ENCODE measurements at regions not wholly inside any gene's neighbourhood (a gene's known extent, or its start where the extent isn't known, plus 50 kb on each side); places are given as distances from the start of the nearest gene placed in this dataset.

GRCh38 chr4:107269175-107269574, 233.1 kb upstream of the DKK2 start:
- DNase-seq (no peak), ATAC-seq (peak; percentile 26)
- POLR2A ChIA-PET, result no interaction called here
- Mint-ChIP-seq H3K36me3 (no peaks in the 10 kb centered on the region), H3K27ac (no peak overlapping the region), H3K4me1 (no peaks in the 10 kb centered on the region), H3K9me3 (peaks cover 0 to 3% (median 0%) of the 10 kb centered on the region in 11 donors), H3K27me3 (peaks cover 0 to 8% (median 4%) of the 10 kb centered on the region in 5 donors), H3K4me3 (no peak overlapping the region)
- no peaks in the 10 kb centered on the region for H3K9me3 ChIP-seq (ENCODE audit: control insufficient read depth in 2 of 3, low read length in 3 of 3)
- CTCF ChIA-PET, result no interaction called here
- intact Hi-C loops (cut with micrococcal nuclease), result no loop called here
- no peaks in the 10 kb centered on the region for H3K4me1 ChIP-seq (ENCODE audit: control insufficient read depth in 2 of 2, insufficient read depth in 2 of 2, low read length in 2 of 2)
- H3K27ac ChIP-seq (ENCODE audit: low read depth, low read length), result no peak overlapping the region
- H3K27me3 ChIP-seq (ENCODE audit: control insufficient read depth in 2 of 2, insufficient read depth in 2 of 2, low read length in 2 of 2), result no peaks in the 10 kb centered on the region
- no peaks in the 10 kb centered on the region for H3K36me3 ChIP-seq (ENCODE audit: control insufficient read depth in 2 of 3, insufficient read depth in 3 of 3, low read length in 3 of 3)
- H3K4me3 ChIP-seq (ENCODE audit: low read length), result no peak overlapping the region

DNA sequence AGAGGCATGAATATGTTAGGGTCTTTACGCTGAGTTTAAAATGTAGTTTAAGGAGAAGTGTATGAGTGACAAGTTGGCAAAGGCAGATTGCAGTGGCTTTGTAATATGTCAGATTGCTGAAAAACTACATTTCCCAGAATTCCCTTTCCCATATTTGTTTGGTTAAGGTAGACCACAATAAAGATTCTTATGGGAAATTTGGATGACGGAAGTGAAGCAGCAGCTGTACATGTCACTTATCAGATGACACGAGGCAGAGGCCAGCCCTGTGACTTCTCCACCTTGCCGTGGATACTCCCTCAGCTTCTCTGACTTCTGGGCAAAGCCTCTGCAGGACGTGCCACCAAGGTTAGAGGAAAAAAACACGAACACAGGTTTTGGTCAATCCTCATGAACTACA, 229.7 kb upstream of the DKK2 start:
- no peak overlapping the region for H3K4me3 Mint-ChIP-seq
- no peaks in the 10 kb centered on the region for H3K36me3 ChIP-seq (ENCODE audit: control insufficient read depth in 2 of 3, insufficient read depth in 3 of 3, low read length in 3 of 3)
- H3K9me3 ChIP-seq (ENCODE audit: control insufficient read depth in 2 of 3, low read length in 3 of 3), result no peaks in the 10 kb centered on the region
- H3K36me3 Mint-ChIP-seq, result no peaks in the 10 kb centered on the region
- ChIA-PET POLR2A (no interaction called here), CTCF (no interaction called here)
- H3K4me1 ChIP-seq (ENCODE audit: control insufficient read depth in 2 of 2, insufficient read depth in 2 of 2, low read length in 2 of 2), result no peaks in the 10 kb centered on the region
- H3K9me3 Mint-ChIP-seq, result peaks cover 0 to 3% (median 0%) of the 10 kb centered on the region in 11 donors
- no peaks in the 10 kb centered on the region for H3K4me1 Mint-ChIP-seq
- no peak for ATAC-seq
- DNase-seq, result no peak
- peaks cover 0 to 16% (median 0%) of the 10 kb centered on the region in 5 donors for H3K27me3 Mint-ChIP-seq
- intact Hi-C loops (cut with micrococcal nuclease), result no loop called here
- H3K27me3 ChIP-seq (ENCODE audit: control insufficient read depth in 2 of 2, insufficient read depth in 2 of 2, low read length in 2 of 2), result no peaks in the 10 kb centered on the region
- H3K4me3 ChIP-seq (ENCODE audit: low read length), result no peak overlapping the region
- H3K27ac Mint-ChIP-seq, result no peak overlapping the region
- H3K27ac ChIP-seq (ENCODE audit: low read depth, low read length), result no peak overlapping the region

DNA sequence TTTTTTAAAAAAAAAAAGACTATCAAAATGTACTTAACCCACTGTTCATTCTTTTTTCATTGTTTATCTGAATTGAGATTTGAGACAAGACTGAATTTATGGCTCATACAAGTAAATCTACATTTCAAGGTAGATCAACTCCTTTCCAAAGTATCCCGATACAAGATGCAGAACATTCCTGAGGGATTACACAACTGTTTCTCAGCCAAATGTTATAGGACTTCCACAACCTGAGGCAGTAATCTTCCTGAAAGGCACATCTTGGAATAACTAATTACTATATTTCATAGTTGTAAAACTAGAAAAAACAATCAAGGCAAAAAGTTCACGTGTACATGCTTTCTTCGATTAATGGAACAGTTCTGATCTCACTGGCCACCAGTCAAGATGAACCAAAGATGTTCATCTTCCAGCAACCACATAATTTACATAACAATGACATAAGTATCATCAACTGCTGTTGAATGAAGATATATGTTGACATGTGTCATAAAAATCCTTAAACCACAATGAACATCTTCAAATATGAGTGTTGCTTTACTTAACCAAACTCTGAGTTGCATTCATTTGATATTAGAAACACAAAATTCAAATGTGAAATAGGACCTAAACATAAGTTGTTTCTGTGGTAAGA, 225.2 kb upstream of the DKK2 start:
- no peaks in the 10 kb centered on the region for H3K36me3 Mint-ChIP-seq
- no peak overlapping the region for H3K27ac ChIP-seq (ENCODE audit: low read depth, low read length)
- H3K27ac Mint-ChIP-seq, result no peak overlapping the region
- H3K9me3 ChIP-seq (ENCODE audit: control insufficient read depth in 2 of 3, low read length in 3 of 3), result no peaks in the 10 kb centered on the region
- no peaks in the 10 kb centered on the region for H3K4me1 ChIP-seq (ENCODE audit: control insufficient read depth in 2 of 2, insufficient read depth in 2 of 2, low read length in 2 of 2)
- H3K36me3 ChIP-seq (ENCODE audit: control insufficient read depth in 2 of 3, insufficient read depth in 3 of 3, low read length in 3 of 3), result no peaks in the 10 kb centered on the region
- ATAC-seq, result no peak
- H3K4me3 Mint-ChIP-seq, result no peak overlapping the region
- H3K9me3 Mint-ChIP-seq, result peaks cover 0 to 1% (median 0%) of the 10 kb centered on the region in 11 donors
- POLR2A ChIA-PET, result no interaction called here
- peaks cover 0 to 20% (median 8%) of the 10 kb centered on the region in 5 donors for H3K27me3 Mint-ChIP-seq
- no peaks in the 10 kb centered on the region for H3K27me3 ChIP-seq (ENCODE audit: control insufficient read depth in 2 of 2, insufficient read depth in 2 of 2, low read length in 2 of 2)
- H3K4me3 ChIP-seq (ENCODE audit: low read length), result no peak overlapping the region
- no peaks in the 10 kb centered on the region for H3K4me1 Mint-ChIP-seq
- intact Hi-C loops (cut with micrococcal nuclease), result no loop called here
- no peak for DNase-seq
- CTCF ChIA-PET, result no interaction called here

- H3K4me1 Mint-ChIP-seq, result no peaks in the 10 kb centered on the region
- no peak overlapping the region for H3K4me3 Mint-ChIP-seq
- Histone ChIP-seq H3K27ac (ENCODE audit: low read depth, low read length) (no peak overlapping the region), H3K9me3 (ENCODE audit: control insufficient read depth in 2 of 3, low read length in 3 of 3) (no peaks in the 10 kb centered on the region), H3K36me3 (ENCODE audit: control insufficient read depth in 2 of 3, insufficient read depth in 3 of 3, low read length in 3 of 3) (no peaks in the 10 kb centered on the region), H3K4me1 (ENCODE audit: control insufficient read depth in 2 of 2, insufficient read depth in 2 of 2, low read length in 2 of 2) (no peaks in the 10 kb centered on the region), H3K27me3 (ENCODE audit: control insufficient read depth in 2 of 2, insufficient read depth in 2 of 2, low read length in 2 of 2) (no peaks in the 10 kb centered on the region), H3K4me3 (ENCODE audit: low read length) (no peak overlapping the region)
- ChIA-PET POLR2A (no interaction called here), CTCF (no interaction called here)
- H3K27me3 Mint-ChIP-seq, result peaks cover 0 to 27% (median 8%) of the 10 kb centered on the region in 5 donors
- H3K9me3 Mint-ChIP-seq, result peaks cover 0 to 1% (median 0%) of the 10 kb centered on the region in 11 donors
- H3K36me3 Mint-ChIP-seq, result no peaks in the 10 kb centered on the region
- DNase-seq (no peak), ATAC-seq (no peak)
- intact Hi-C loops (cut with micrococcal nuclease), result no loop called here
- no peak overlapping the region for H3K27ac Mint-ChIP-seq
Observed at GRCh38 chr4:107258359-107258758, 222.2 kb upstream of the DKK2 start.

DNA sequence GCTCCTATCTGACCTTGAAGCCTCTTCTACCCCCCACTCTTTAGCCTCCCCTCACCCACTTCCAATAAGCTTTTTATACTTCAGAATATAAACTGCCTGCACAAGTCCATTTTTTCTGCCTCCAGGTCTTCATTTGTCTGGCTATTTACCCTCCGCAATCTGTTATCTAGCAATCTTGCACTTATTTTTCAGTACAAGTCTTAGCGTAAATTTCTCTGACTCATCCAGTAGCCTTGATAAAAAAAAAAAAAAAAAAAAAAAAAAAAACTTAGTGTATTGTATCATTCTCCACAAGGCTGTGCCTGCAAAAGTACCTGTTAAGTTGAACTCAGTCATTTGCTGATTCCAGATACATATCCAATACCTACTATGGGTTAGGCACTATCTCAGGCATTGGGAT, 219.5 kb upstream of the DKK2 start:
- ATAC-seq, result no peak
- H3K4me3 ChIP-seq (ENCODE audit: low read length), result no peak overlapping the region
- no peaks in the 10 kb centered on the region for H3K9me3 ChIP-seq (ENCODE audit: control insufficient read depth in 2 of 3, low read length in 3 of 3)
- Mint-ChIP-seq H3K4me3 (no peak overlapping the region), H3K27ac (no peak overlapping the region), H3K9me3 (no peaks in the 10 kb centered on the region), H3K4me1 (no peaks in the 10 kb centered on the region), H3K27me3 (peaks cover 0 to 24% (median 4%) of the 10 kb centered on the region in 5 donors), H3K36me3 (no peaks in the 10 kb centered on the region)
- CTCF ChIA-PET, result no interaction called here
- H3K27ac ChIP-seq (ENCODE audit: low read depth, low read length), result no peak overlapping the region
- no peak for DNase-seq
- POLR2A ChIA-PET, result no interaction called here
- no peaks in the 10 kb centered on the region for H3K36me3 ChIP-seq (ENCODE audit: control insufficient read depth in 2 of 3, insufficient read depth in 3 of 3, low read length in 3 of 3)
- no peaks in the 10 kb centered on the region for H3K4me1 ChIP-seq (ENCODE audit: control insufficient read depth in 2 of 2, insufficient read depth in 2 of 2, low read length in 2 of 2)
- intact Hi-C loops (cut with micrococcal nuclease), result no loop called here
- H3K27me3 ChIP-seq (ENCODE audit: control insufficient read depth in 2 of 2, insufficient read depth in 2 of 2, low read length in 2 of 2), result no peaks in the 10 kb centered on the region

DNA sequence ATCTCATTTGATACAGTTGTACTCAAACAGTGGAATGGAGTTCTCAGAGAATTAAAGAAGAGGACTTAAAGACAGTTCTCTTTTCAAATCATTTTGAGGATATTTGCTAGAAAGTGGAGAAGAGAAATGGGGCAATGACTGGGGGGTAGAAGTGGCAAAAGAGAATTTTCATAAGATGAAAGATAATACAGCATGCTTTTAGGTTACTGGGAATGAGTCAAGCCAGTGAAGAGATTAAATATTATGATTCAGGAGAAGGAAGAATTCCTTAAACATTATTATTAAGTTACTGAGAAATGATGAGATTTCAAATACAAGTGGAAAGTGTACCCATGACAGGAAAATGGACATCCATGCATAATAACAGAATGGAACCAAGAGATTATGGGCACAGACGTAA, 219.0 kb upstream of the DKK2 start:
- no peak for DNase-seq
- Histone ChIP-seq H3K36me3 (ENCODE audit: control insufficient read depth in 2 of 3, insufficient read depth in 3 of 3, low read length in 3 of 3) (no peaks in the 10 kb centered on the region), H3K27me3 (ENCODE audit: control insufficient read depth in 2 of 2, insufficient read depth in 2 of 2, low read length in 2 of 2) (no peaks in the 10 kb centered on the region), H3K4me3 (ENCODE audit: low read length) (no peak overlapping the region), H3K4me1 (ENCODE audit: control insufficient read depth in 2 of 2, insufficient read depth in 2 of 2, low read length in 2 of 2) (no peaks in the 10 kb centered on the region), H3K9me3 (ENCODE audit: control insufficient read depth in 2 of 3, low read length in 3 of 3) (no peaks in the 10 kb centered on the region), H3K27ac (ENCODE audit: low read depth, low read length) (no peak overlapping the region)
- peaks cover 0 to 20% (median 1%) of the 10 kb centered on the region in 5 donors for H3K27me3 Mint-ChIP-seq
- no peak overlapping the region for H3K27ac Mint-ChIP-seq
- H3K36me3 Mint-ChIP-seq, result no peaks in the 10 kb centered on the region
- intact Hi-C loops (cut with micrococcal nuclease), result no loop called here
- H3K9me3 Mint-ChIP-seq, result no peaks in the 10 kb centered on the region
- no peak overlapping the region for H3K4me3 Mint-ChIP-seq
- ChIA-PET CTCF (no interaction called here), POLR2A (no interaction called here)
- no peaks in the 10 kb centered on the region for H3K4me1 Mint-ChIP-seq
- ATAC-seq, result no peak

DNA sequence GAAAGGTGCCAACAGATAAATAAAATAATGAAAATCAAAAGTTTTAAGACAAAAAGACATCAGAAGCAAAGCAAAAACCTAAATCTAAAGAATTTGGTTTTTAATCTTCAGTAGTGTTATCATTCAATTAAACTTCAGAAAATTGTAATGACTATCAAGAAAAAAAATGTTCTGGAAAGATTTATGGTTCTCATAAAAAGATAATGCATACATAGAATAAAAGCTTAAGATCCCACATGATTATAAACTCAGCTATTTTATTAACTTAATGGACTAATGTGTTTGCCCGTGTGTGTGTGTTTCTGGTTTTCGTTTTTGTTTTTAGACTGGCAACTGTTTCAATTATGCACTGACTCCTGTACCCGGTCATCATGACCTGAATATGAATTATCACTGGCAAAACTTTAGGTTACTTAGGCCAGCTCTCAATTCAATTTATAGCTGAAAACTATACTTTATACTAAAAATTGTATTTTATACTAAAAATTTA, 217.5 kb upstream of the DKK2 start:
- Mint-ChIP-seq H3K4me3 (no peak overlapping the region), H3K4me1 (no peaks in the 10 kb centered on the region), H3K36me3 (no peaks in the 10 kb centered on the region), H3K27me3 (peaks cover 0 to 16% (median 4%) of the 10 kb centered on the region in 5 donors), H3K27ac (no peak overlapping the region), H3K9me3 (peaks cover 0 to 2% (median 0%) of the 10 kb centered on the region in 11 donors)
- Histone ChIP-seq H3K36me3 (ENCODE audit: control insufficient read depth in 2 of 3, insufficient read depth in 3 of 3, low read length in 3 of 3) (no peaks in the 10 kb centered on the region), H3K4me1 (ENCODE audit: control insufficient read depth in 2 of 2, insufficient read depth in 2 of 2, low read length in 2 of 2) (no peaks in the 10 kb centered on the region), H3K4me3 (ENCODE audit: low read length) (no peak overlapping the region), H3K27ac (ENCODE audit: low read depth, low read length) (no peak overlapping the region), H3K9me3 (ENCODE audit: control insufficient read depth in 2 of 3, low read length in 3 of 3) (no peaks in the 10 kb centered on the region), H3K27me3 (ENCODE audit: control insufficient read depth in 2 of 2, insufficient read depth in 2 of 2, low read length in 2 of 2) (no peaks in the 10 kb centered on the region)
- ChIA-PET CTCF (no interaction called here), POLR2A (no interaction called here)
- no peak for ATAC-seq
- intact Hi-C loops (cut with micrococcal nuclease), result no loop called here
- no peak for DNase-seq
